Stomach (tissue), 4 donors: ENCODE measurements at regions not wholly inside any gene's neighbourhood (a gene's known extent, or its start where the extent isn't known, plus 50 kb on each side); places are given as distances from the start of the nearest gene placed in this dataset.

Experiments used
- EP300 ChIP-seq: sonication (generic); formaldehyde crosslinking; IDR thresholded peaks from one replicate; pipeline ENCODE4 v1.6.1; 2017; ENCODE audit warnings: antibody characterized with exemption
- POLR2AphosphoS5 ChIP-seq, 3 donors: sonication (generic); formaldehyde crosslinking; IDR thresholded peaks; one replicate each; pipeline ENCODE4 v1.6.1; 2016; ENCODE audit warnings: antibody characterized with exemption in 3 of 3
- TF ChIP-seq, protein P1 (sequence below), 7 experiments: fragments of 450-650 bp in 4 of 7; fragments of 200-600 bp in 3 of 7; sonication (generic) in 3 of 7; IDR thresholded peaks; one replicate each; pipeline ENCODE4 v1.5.1; 2016 to 2019; ENCODE audit warnings: antibody characterized with exemption in 7 of 7, control low read depth in 2 of 7, mild to moderate bottlenecking in 1 of 7

DNA sequence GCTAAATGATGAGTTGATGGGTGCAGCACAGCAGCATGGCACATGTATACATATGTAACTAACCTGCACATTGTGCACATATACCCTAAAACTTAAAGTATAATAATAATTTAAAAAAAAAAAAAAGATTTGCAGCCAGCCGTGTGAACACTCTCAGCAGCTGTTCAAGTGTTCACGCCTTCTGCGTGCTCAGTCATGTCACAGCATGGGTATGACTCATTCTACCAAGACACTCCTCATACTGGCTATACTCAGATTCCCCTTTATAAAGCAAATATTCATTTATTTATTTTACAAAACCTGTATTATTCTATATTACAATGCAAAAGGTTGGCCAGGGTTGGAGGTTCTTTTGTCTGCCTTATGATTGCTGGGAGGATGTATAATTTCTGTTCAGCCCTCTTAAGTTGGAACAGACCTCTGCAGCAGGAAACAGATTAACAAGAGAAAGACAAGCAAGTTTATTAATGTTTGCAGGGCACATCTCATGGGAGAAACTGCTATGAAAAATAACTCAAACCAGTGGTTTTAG lies 1230.6 kb upstream of the CHAC2 start:
- TF ChIP-seq POLR2AphosphoS5 (IDR thresholded peaks at IDR 0.05) (no peak), EP300 (no peak)
- TF ChIP-seq, protein P1, sequence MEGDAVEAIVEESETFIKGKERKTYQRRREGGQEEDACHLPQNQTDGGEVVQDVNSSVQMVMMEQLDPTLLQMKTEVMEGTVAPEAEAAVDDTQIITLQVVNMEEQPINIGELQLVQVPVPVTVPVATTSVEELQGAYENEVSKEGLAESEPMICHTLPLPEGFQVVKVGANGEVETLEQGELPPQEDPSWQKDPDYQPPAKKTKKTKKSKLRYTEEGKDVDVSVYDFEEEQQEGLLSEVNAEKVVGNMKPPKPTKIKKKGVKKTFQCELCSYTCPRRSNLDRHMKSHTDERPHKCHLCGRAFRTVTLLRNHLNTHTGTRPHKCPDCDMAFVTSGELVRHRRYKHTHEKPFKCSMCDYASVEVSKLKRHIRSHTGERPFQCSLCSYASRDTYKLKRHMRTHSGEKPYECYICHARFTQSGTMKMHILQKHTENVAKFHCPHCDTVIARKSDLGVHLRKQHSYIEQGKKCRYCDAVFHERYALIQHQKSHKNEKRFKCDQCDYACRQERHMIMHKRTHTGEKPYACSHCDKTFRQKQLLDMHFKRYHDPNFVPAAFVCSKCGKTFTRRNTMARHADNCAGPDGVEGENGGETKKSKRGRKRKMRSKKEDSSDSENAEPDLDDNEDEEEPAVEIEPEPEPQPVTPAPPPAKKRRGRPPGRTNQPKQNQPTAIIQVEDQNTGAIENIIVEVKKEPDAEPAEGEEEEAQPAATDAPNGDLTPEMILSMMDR (IDR thresholded peaks at IDR 0.05) = no peak
